Prostate gland (tissue), 2 donors: ENCODE measurements at regions not wholly inside any gene's neighbourhood (a gene's known extent, or its start where the extent isn't known, plus 50 kb on each side); places are given as distances from the start of the nearest gene placed in this dataset.

Experiments used
- DNase-seq: peaks from one replicate; pipeline ENCODE4 v3.0.0-alpha.2; 2019; ENCODE audit warnings: low spot score
- H3K27ac ChIP-seq, 2 donors: fragments of 200-600 bp; sonication (generic); 2 replicates each; pipeline ENCODE4 v1.5.1; 2017 to 2019
- H3K27me3 ChIP-seq: fragments of 200-600 bp; sonication (generic); replicated peaks from 2 replicates; pipeline ENCODE4 v1.5.1; 2019; ENCODE audit not compliant: insufficient read depth
- H3K36me3 ChIP-seq, 2 donors: fragments of 200-600 bp; sonication (generic); 1 replicate in 1 of 2; 2 replicates in 1 of 2; pipeline versions ENCODE4 v1.5.1 to v1.8.1; 2017 to 2019
- H3K4me1 ChIP-seq: fragments of 200-600 bp; sonication (generic); replicated peaks from 2 replicates; pipeline ENCODE4 v1.5.1; 2019
- H3K4me3 ChIP-seq, 2 donors: fragments of 200-600 bp; sonication (generic); 2 replicates each; pipeline ENCODE4 v1.5.1; 2017 to 2019
- H3K9me3 ChIP-seq: fragments of 200-600 bp; sonication (generic); 2 replicates; pipeline ENCODE4 v1.5.1; 2017
- CTCF ChIP-seq, 4 experiments: fragments of 200-600 bp in 2 of 4; fragments of 450-650 bp in 2 of 4; sonication (generic) in 2 of 4; IDR thresholded peaks; 1 replicate in 3 of 4; 2 replicates in 1 of 4; pipeline ENCODE4 v1.5.1; 2016 to 2019; ENCODE audit warnings: antibody characterized with exemption in 4 of 4, mild to moderate bottlenecking in 2 of 4, moderate library complexity in 2 of 4
- POLR2A ChIP-seq: fragments of 450-650 bp; IDR thresholded peaks from one replicate; pipeline ENCODE4 v1.6.1; 2016; ENCODE audit warnings: antibody characterized with exemption, mild to moderate bottlenecking
- POLR2AphosphoS5 ChIP-seq: sonication (generic); formaldehyde crosslinking; IDR thresholded peaks from one replicate; pipeline ENCODE4 v1.6.1; 2017; ENCODE audit warnings: antibody characterized with exemption
- WGBS: methylation state at CpG from one replicate; pipeline ENCODE4 v1.1.5; 2018; 5-methylcytosine and 5-hydroxymethylcytosine counted together
- intact Hi-C: fragments of 100-400 bp; cut with DNase I; formaldehyde crosslinking; loops from one replicate; pipeline ENCODE4 v1.14.2; 2022

- no peaks in the 10 kb centered on the region for H3K9me3 ChIP-seq
These were observed 50.3 kb downstream of the PLXNA1 start for GRCh38 chr3:127033171-127033570.

GRCh38 chr3:127033786-127034185 lies 50.9 kb downstream of the PLXNA1 start:
- Histone ChIP-seq H3K4me3 (no peak overlapping the region), H3K36me3 (peaks cover 6 to 10% of the 10 kb centered on the region in 2 donors), H3K4me1 (no peaks in the 10 kb centered on the region), H3K9me3 (no peaks in the 10 kb centered on the region), H3K27ac (no peak overlapping the region), H3K27me3 (no peaks in the 10 kb centered on the region)
- no peak for TF ChIP-seq CTCF (IDR thresholded peaks at IDR 0.05)
- 92% methylated on average over 20 of the region's 20 CpGs for WGBS
- DNase-seq = no peak
- intact Hi-C loops = no loop called here

More at GRCh38 chr3:127033171-127033570, 50.3 kb downstream of the PLXNA1 start:
- 93% methylated on average over 6 of the region's 6 CpGs for WGBS
- Histone ChIP-seq H3K4me1 (no peaks in the 10 kb centered on the region), H3K27me3 (no peaks in the 10 kb centered on the region), H3K27ac (no peak overlapping the region), H3K4me3 (no peak overlapping the region), H3K36me3 (peaks cover 6 to 10% of the 10 kb centered on the region in 2 donors)
- intact Hi-C loops = no loop called here
- DNase-seq = no peak
- TF ChIP-seq POLR2A = no peak
- TF ChIP-seq CTCF (IDR thresholded peaks at IDR 0.05) = no peak
- TF ChIP-seq POLR2AphosphoS5 = no peak

GRCh38 chr3:127034195-127034989 lies 51.5 kb downstream of the PLXNA1 start:
- H3K27ac ChIP-seq = no peak overlapping the region
- DNase-seq = no peak
- intact Hi-C loops = no loop called here
- H3K9me3 ChIP-seq = no peaks in the 10 kb centered on the region
- H3K36me3 ChIP-seq = peaks cover 6 to 10% of the 10 kb centered on the region in 2 donors
- TF ChIP-seq POLR2A (no peak), POLR2AphosphoS5 (no peak)
- H3K4me3 ChIP-seq = no peak overlapping the region
- H3K27me3 ChIP-seq = no peaks in the 10 kb centered on the region
- 92% methylated on average over 25 of the region's 30 CpGs for WGBS
- no peaks in the 10 kb centered on the region for H3K4me1 ChIP-seq

GRCh38 chr3:127034990-127035652 lies 52.2 kb downstream of the PLXNA1 start:
- Histone ChIP-seq H3K4me1 (no peaks in the 10 kb centered on the region), H3K27me3 (no peaks in the 10 kb centered on the region), H3K4me3 (no peak overlapping the region), H3K27ac (no peak overlapping the region), H3K9me3 (no peaks in the 10 kb centered on the region), H3K36me3 (peaks cover 6 to 10% of the 10 kb centered on the region in 2 donors)
- TF ChIP-seq CTCF (IDR thresholded peaks at IDR 0.05) = no peak
- no peak for TF ChIP-seq POLR2A
- no peak for TF ChIP-seq POLR2AphosphoS5
- DNase-seq = no peak
- 87% methylated on average over 13 of the region's 13 CpGs for WGBS
- intact Hi-C loops = no loop called here

GRCh38 chr3:127035677-127036076 lies 52.8 kb downstream of the PLXNA1 start:
- DNase-seq = no peak
- TF ChIP-seq POLR2A (no peak), POLR2AphosphoS5 (no peak), CTCF (IDR thresholded peaks at IDR 0.05) (no peak)
- Histone ChIP-seq H3K9me3 (no peaks in the 10 kb centered on the region), H3K4me3 (no peak overlapping the region), H3K36me3 (peaks cover 6 to 10% of the 10 kb centered on the region in 2 donors), H3K4me1 (no peaks in the 10 kb centered on the region), H3K27me3 (no peaks in the 10 kb centered on the region), H3K27ac (no peak overlapping the region)
- intact Hi-C loops = no loop called here
- 57% methylated on average over 9 of the region's 10 CpGs for WGBS
